GM12874 (cell line): ENCODE measurements at regions not wholly inside any gene's neighbourhood (a gene's known extent, or its start where the extent isn't known, plus 50 kb on each side); places are given as distances from the start of the nearest gene placed in this dataset.

ENCODE experiments used
- TF ChIP-seq, protein P1 (sequence below): IDR thresholded peaks from 2 replicates; pipeline ENCODE4 v1.5.1; 2011; ENCODE audit warnings: low read depth, mild to moderate bottlenecking, control low read depth, low read length, moderate library complexity; ENCODE audit not compliant: insufficient read depth

DNA sequence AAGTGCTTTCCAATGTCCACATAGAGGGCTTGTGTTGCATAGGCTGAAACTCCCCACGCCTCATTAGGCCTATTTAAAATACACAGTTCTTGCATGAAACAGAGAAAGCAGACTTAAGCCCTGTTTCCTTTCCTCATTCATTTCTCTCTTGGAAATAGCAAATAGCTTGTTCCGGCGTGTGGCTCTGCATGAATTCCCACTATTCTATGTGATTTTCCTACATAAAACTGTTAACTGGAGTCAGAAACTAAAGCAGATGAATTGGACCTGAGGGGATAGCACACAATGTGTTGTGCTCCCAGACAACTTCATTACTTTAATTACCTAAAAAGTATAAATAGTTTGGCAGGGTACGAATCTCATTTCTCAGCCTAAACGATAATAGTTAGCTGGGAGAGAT lies 981.5 kb downstream of the SORCS1 start:
- TF ChIP-seq, protein P1, sequence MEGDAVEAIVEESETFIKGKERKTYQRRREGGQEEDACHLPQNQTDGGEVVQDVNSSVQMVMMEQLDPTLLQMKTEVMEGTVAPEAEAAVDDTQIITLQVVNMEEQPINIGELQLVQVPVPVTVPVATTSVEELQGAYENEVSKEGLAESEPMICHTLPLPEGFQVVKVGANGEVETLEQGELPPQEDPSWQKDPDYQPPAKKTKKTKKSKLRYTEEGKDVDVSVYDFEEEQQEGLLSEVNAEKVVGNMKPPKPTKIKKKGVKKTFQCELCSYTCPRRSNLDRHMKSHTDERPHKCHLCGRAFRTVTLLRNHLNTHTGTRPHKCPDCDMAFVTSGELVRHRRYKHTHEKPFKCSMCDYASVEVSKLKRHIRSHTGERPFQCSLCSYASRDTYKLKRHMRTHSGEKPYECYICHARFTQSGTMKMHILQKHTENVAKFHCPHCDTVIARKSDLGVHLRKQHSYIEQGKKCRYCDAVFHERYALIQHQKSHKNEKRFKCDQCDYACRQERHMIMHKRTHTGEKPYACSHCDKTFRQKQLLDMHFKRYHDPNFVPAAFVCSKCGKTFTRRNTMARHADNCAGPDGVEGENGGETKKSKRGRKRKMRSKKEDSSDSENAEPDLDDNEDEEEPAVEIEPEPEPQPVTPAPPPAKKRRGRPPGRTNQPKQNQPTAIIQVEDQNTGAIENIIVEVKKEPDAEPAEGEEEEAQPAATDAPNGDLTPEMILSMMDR, result no peak

DNA sequence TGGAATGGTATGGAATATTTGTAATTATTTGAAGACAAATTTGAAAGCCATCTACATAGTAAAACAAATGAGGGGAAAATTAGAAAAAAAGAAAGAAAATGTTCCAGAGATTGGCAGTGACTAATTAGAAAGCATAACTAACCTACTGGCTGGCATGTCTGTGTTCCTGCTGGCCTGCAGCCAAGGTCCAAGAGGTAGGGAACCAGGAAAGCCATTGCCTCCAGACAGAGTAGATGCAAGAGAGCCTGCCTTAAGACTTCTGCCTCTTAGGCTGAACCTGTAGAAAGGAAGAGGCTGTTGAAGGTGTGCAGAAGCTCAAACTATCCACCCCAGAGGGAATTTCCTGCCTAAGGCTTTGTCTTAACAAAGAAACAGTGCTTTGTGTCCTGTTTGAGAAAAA lies 982.0 kb downstream of the SORCS1 start:
- TF ChIP-seq, protein P1, result no peak

DNA sequence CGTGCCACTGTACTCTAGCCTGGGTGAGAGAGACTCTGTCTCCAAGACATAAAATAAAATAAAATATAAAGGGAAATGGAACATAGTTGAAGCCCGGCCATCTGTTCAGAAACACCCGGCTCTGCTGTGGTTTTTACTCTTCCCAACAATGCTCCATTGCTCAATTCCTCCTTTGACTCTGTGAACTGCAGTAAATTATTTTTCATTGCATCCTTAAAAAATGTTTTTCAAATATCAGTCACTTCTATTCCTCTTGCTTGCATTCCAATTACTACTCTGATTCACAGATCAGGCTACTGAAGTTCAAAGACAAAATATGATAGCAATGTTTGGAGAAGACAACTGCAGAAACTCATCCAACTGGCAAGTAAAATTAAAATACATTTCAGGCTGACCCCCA lies 983.0 kb downstream of the SORCS1 start:
- TF ChIP-seq, protein P1, result no peak

DNA sequence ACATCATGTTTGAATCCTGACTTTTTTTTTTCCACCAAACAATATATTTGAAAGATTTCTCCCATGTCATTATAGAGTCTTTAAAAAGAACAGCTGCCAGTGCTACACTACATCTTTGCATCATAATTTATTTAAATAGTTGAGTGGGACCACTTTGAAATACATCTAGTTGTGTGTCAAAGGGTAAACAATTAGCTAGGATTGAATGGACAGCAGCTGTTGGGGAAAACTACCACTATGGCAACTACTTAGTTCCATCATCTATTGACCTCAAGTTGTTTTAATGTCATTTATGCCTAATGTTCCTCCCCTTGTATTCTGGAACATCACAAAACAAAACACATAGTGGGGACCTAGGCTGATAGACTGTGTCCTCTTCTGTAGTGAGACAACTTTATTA lies 985.1 kb downstream of the SORCS1 start:
- TF ChIP-seq, protein P1, result no peak

DNA sequence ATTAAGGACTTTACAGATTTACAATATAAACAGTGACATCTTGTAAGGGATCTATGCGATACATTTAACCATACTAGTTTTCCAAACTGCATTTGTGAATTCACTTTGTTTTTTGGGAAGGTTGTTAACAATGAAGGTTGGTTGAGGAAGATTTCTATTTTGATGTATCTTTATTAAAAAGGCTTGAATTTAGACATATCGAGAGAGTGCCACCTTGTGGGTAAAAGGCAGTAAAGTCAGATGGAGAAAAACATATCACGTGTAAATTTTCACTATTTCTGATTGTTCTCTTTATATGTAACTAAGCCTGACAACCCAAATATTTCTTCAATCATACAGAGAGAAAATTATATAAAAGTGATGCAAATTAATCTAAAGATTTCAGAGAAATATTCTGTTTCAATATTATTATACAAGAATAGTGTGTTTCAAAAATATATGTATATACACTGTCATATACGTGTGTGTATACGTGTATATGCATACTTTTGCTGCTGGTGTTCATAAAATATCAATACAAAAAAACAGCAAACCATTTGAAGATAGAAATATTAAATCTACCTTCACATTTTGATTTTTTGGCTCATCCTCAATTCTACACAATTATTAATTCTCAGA lies 988.6 kb downstream of the SORCS1 start:
- TF ChIP-seq, protein P1, result 0 out of 2 replicates have a peak, but pooled peaks have one; percentile 25

DNA sequence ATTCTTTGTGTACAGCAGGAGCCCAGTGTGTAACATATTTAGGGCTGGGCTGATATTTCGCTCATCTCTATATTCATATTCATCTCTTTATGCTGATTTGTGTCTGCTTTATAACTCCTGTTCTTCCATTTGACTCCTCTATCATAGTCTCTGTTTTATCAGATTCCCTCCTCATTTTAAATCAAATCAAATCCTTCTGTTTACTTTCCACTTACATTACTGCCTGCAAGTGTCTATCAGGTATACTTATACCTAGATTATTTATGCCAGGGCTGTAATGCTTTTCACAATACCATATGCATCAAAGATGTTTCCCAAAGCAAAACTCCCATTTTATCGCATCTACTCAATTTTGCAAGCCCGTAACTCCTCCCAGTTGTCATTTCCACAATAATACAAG lies 990.7 kb downstream of the SORCS1 start:
- TF ChIP-seq, protein P1, result no peak

DNA sequence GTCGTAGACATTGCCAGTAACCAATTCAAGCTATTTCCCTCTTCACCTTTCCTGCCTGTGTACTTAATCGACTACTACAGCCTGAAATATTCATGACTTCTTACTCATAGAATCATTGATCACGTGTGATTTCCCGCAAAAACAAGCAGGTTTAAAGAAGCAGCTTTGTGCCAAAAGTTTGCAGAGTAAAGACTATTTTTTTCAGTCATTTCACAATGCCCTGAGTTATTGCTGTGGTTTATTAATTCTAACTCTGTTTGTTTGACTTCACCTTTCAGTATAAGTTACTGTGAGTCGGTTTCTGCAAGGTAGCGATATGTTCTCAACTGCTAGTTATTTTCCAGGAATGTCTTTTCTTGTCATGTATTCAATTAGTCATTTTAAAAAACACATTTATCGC lies 995.3 kb downstream of the SORCS1 start:
- TF ChIP-seq, protein P1, result no peak
